Glutamatergic neuron (in vitro differentiated cells): ENCODE measurements at regions not wholly inside any gene's neighbourhood (a gene's known extent, or its start where the extent isn't known, plus 50 kb on each side); places are given as distances from the start of the nearest gene placed in this dataset.

ENCODE experiments used
- DNase-seq: peaks from one replicate; pipeline ENCODE4 v3.0.0; 2022
- H3K27ac Mint-ChIP-seq: one replicate; pipeline ENCODE4 v1.8.0; 2020; ENCODE audit warnings: mild to moderate bottlenecking, mixed read lengths, inconsistent platforms; ENCODE audit not compliant: unreplicated experiment
- H3K27me3 Mint-ChIP-seq: one replicate; pipeline ENCODE4 v1.8.0; 2020; ENCODE audit warnings: mild to moderate bottlenecking, moderate library complexity, mixed read lengths, inconsistent platforms; ENCODE audit not compliant: unreplicated experiment
- H3K36me3 Mint-ChIP-seq: one replicate; pipeline ENCODE4 v1.8.0; 2020; ENCODE audit warnings: mild to moderate bottlenecking, mixed read lengths, inconsistent platforms; ENCODE audit not compliant: unreplicated experiment
- H3K4me1 Mint-ChIP-seq: one replicate; pipeline ENCODE4 v1.8.0; 2020; ENCODE audit warnings: mild to moderate bottlenecking, low read depth, mixed read lengths, inconsistent platforms; ENCODE audit not compliant: unreplicated experiment
- H3K4me3 Mint-ChIP-seq: one replicate; pipeline ENCODE4 v1.8.0; 2020; ENCODE audit warnings: mild to moderate bottlenecking, mixed read lengths, inconsistent platforms; ENCODE audit not compliant: unreplicated experiment
- H3K9me3 Mint-ChIP-seq: one replicate; pipeline ENCODE4 v1.8.0; 2020; ENCODE audit warnings: mild to moderate bottlenecking, moderate library complexity, mixed read lengths, inconsistent platforms; ENCODE audit not compliant: unreplicated experiment
- CTCF ChIP-seq: fragments of 200-600 bp; sonication (generic); IDR thresholded peaks from one replicate; pipeline ENCODE4 v1.5.0; 2021; ENCODE audit not compliant: partially characterized antibody, unreplicated experiment

GRCh38 chr10:28147706-28148105 lies 148.8 kb upstream of the ODAD2 start:
- peaks cover 5% of the 10 kb centered on the region for H3K4me1 Mint-ChIP-seq

GRCh38 chr10:28139138-28139537 lies 140.3 kb upstream of the ODAD2 start:
- Mint-ChIP-seq H3K4me1 (no peaks in the 10 kb centered on the region), H3K9me3 (peaks cover 3% of the 10 kb centered on the region), H3K4me3 (no peak overlapping the region), H3K36me3 (peaks cover 12% of the 10 kb centered on the region), H3K27me3 (no peaks in the 10 kb centered on the region), H3K27ac (no peak overlapping the region)
- DNase-seq, result no peak
- TF ChIP-seq CTCF, result no peak

More at GRCh38 chr10:28147706-28148105, 148.8 kb upstream of the ODAD2 start:
- no peak for TF ChIP-seq CTCF
- no peak overlapping the region for H3K4me3 Mint-ChIP-seq
- no peak overlapping the region for H3K27ac Mint-ChIP-seq
- DNase-seq, result no peak
- no peaks in the 10 kb centered on the region for H3K27me3 Mint-ChIP-seq
- no peaks in the 10 kb centered on the region for H3K36me3 Mint-ChIP-seq
- H3K9me3 Mint-ChIP-seq, result no peaks in the 10 kb centered on the region

GRCh38 chr10:28137907-28138880 lies 139.3 kb upstream of the ODAD2 start:
- DNase-seq, result no peak
- no peak overlapping the region for H3K27ac Mint-ChIP-seq
- H3K27me3 Mint-ChIP-seq, result no peaks in the 10 kb centered on the region
- no peak for TF ChIP-seq CTCF
- no peak overlapping the region for H3K4me3 Mint-ChIP-seq
- H3K36me3 Mint-ChIP-seq, result peaks cover 12% of the 10 kb centered on the region
- peaks cover 3% of the 10 kb centered on the region for H3K9me3 Mint-ChIP-seq
- no peaks in the 10 kb centered on the region for H3K4me1 Mint-ChIP-seq

- Mint-ChIP-seq H3K36me3 (peaks cover 12% of the 10 kb centered on the region), H3K9me3 (peaks cover 3% of the 10 kb centered on the region), H3K4me3 (no peak overlapping the region)
Measured at GRCh38 chr10:28135258-28135657, 136.4 kb upstream of the ODAD2 start.

More at GRCh38 chr10:28135258-28135657, 136.4 kb upstream of the ODAD2 start:
- no peak for TF ChIP-seq CTCF
- no peaks in the 10 kb centered on the region for H3K4me1 Mint-ChIP-seq
- no peaks in the 10 kb centered on the region for H3K27me3 Mint-ChIP-seq
- H3K27ac Mint-ChIP-seq, result no peak overlapping the region
- DNase-seq, result no peak
